ENCODE measurements at regions not wholly inside any gene's neighbourhood (a gene's known extent, or its start where the extent isn't known, plus 50 kb on each side); places are given as distances from the start of the nearest gene placed in this dataset.
"Not testable (repeated sequence)": the region's sequence is repeated elsewhere in the genome, so short reads cannot be mapped to it uniquely, and the experiment has no call there.

DNA sequence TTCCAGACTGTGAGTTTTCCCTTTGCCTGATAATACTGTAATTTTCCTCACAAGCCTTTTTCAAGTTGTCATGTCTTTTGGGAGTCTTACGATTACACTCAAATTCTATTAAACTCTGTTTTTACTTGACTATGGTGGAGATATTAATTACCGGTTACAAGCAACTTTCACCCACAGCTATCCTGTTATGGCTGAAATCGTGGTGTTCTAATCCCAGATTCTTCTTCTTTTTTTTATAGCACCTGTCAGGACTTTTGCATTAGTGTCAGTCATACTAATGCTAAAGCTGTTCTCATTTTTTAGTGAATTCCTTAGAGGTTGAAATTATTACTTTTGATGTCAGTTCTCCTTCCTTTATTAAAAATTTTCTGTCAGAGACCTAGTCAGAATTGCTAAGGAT lies 187.8 kb upstream of the CSNK1A1L start:
- no peak for DNase-seq

DNA sequence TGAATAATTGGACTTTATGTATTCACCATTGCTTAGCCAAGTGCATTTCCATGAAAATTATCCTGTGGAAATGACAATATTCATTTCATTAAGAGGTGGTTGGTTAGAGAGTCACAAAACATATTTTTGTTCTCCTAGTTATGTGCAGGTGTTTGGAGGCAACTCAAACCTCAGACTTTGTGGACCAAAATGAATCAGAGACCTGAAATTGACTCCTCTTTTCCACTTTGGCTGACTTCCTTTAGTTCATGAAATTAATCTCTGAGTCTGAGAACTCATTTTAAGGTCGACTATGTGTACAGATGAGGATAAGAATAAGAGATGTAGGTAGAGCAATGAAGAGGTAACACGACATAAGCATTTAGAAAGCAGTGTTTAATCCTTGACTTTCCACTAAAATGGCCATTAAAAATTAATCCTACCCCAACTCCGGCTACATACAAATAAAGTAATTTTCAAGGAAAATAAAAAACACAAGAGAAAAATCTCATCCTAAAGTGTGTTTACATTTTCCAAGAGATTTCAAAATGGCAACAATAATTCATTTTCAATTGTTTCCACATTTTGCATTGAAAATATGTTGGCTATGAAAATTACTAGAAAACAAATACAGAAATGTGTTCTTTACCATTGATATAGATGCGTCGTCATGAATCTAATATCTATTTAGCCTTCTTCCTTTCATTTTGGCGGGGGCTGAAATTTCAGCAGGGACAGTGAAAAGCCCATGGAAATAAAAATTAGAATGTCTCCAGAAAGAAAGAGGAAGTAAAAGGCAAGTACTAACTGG lies 185.4 kb upstream of the CSNK1A1L start:
- DNase-seq: no peak

DNA sequence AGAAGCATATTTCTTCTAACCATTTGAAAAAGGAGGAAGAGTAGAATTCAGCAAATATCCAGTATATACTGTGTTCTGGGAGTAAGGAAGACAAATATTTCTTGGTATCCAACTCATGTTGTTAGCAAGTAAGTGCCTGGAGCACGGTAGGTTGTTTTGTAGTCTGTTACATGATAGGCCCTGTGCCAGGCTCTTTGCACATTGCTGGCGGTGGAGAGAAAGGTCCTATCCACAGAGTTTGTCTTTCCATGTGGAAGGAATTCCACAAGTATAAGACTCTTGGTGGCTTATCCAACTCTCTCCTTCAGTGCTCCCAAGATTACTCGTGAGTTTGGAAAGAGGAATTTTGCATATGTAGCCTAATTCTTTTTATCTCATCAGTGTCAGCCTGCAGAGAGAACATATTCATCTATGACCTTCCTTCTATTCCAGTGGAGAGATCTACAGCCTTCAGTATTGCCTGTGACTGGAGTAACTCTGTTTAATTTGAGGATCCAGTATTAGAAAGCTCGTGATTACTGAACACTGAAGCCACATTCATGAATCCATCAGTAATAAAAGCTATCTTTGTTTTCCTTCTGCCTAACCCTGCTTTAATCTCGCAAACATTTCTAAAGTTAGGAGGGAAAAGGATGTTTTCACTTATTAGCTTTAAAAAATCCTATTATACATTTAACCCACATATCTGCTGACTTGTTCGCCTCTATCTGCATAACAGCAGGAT lies 183.9 kb upstream of the CSNK1A1L start:
- DNase-seq: no peak

DNA sequence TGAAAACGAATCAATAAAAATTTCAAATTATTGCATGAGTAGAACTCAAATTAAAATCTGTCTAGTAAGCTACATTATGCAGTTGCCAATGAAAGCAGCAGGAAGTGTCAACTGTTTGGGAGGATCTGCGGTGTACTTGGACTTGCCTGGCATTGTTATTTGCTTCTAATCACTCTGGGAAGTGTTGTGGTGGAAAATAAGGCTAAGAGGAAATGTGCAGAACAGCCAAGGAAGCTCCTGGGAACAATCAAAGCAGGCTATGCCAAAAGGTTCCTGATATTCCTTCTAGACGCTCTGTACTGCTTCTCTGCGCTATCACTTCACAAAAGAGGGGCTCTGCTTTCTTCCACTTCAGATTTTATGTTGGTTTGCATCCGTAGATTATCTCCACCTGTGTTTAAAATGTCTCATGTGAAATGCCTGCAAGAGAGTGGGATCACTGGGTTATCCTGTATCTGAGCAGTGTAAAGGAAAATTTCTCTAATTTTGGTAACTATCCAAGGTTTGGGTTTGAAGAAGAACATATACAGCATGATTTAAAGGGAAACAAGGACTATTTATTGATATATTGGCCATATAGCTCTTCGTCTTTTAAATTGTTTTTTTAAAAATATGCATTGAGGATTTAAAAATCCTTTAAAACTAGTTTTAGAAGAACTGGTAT lies 182.7 kb upstream of the CSNK1A1L start:
- peak; percentile 55 for DNase-seq

DNA sequence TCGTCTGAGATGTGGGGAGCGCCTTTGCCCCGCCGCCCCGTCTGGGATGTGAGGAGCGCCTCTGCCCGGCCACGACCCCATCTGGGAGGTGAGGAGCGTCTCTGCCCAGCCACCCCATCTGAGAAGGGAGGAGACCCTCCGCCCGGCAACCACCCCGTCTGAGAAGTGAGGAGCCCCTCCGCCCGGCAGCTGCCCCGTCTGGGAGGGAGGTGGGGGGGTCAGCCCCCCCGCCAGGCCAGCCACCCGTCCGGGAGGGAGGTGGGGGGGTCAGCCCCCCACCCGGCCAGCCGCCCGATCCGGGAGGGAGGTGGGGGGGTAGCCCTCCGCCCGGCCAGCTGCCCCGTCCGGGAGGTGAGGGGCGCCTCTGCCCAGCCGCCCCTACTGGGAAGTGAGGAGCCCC lies 174.8 kb upstream of the CSNK1A1L start:
- DNase-seq: not testable (repeated sequence)

DNA sequence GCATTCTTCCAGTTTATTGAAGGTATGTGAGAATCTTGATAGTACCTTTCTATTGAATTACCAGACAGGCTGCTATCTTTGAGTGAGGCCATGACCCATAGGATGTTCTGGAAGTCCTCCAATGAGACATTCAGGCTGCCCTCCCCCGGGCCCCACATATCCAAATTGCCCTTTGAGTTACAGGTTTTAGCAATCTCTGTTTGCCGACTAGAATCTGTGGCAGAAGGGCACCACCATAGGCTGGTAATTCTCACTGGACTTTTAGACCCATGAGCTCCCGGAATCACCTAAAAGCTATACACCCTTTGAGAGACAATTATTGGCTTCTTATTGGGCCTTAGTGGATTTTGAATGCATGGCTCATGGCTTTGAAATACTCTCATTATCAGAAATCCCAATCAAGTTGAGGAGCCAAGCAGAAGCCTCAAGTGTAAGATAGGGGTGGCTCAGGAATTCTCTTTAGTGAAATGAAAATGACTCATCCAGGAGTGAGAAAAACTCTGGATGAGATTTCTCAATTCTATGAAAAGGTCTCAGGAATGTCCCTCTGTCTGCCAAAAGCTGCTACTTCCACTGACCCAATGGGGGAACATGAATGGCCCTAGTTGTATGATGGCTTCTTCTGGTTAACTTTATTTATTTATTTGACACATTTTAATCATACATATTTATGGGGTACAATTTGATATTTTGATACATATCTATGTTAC lies 172.1 kb upstream of the CSNK1A1L start:
- DNase-seq: no peak

DNA sequence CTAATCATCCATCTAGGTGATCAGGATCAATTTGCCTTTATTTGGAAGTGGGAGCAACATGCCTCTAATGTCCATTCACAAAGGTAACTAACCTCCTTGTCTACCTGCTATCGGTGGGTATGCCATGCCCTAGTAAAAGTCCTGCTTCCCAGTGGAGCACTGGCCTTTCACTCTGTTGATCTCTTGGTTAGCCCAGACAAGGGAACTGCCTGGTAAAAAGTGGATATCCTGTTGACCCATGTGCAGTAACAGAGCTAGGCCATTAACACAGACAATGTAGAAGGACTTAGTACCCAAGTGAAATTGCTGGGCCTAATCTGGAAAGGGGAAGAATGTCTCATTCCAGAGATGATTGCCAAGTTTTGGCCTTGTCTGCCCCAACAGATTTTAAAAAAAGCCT lies 171.5 kb upstream of the CSNK1A1L start:
- no peak for DNase-seq

DNA sequence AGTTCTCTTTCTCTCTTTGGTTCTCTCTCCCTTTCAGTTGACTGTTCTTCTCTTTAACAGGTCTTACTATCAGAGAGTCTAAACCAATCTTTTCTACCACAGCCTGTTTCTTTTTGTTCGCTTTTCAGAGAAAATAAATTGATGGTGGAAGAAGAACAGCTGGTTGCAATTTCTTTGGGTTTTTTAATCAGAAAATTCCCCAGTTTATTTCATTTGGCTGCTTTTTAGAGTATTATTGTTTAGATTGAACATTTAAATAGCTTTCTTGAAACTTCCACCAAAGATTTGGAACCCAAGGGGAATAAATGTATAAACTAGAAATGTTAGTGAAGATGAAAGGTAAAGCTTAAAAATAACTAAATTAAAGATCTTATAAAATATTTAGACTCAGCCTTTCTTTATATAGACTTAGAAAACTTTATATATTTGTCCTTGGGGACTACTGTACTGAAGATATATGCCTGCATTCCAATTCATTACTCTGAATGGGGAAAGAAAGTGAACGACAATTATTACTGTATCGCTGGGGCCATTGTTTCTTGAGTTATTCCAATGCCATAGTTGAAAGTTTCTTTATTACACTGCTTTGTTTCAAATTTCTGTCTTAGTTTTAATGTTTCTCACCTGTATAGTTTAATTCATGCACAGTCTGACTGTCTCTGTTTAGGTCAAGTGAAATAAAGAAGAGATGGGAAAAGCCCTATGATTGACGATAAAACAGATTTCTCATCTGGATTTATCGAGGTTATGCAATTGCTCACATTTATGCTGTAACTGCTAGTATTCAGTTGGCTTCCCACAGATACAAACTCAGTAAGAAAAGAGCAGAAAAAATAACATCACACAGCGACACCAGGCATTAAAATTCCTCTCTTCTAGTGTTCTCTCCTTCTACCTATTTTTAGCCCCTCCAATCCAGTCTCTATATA lies 169.4 kb upstream of the CSNK1A1L start:
- peak; percentile 66 for DNase-seq

DNA sequence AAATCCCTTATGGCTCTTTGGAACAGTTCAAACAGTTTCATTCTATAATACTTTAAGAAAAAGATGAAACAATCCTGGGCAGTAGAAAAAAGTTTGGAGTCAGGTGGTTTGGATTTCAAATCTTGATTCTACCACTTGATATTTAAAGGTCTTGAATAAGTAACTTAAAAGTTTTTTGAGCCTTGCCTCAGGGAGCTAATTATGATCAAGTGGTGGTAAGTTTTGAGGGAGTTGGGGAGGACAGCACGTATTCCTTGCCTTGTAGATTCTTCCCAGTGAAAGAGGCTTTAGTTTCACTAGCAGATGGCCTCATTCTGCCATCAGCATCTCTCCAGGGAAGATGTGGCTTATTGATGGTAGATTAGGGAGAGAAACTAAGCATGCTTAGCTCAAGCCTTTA lies 168.4 kb upstream of the CSNK1A1L start:
- no peak for DNase-seq

DNA sequence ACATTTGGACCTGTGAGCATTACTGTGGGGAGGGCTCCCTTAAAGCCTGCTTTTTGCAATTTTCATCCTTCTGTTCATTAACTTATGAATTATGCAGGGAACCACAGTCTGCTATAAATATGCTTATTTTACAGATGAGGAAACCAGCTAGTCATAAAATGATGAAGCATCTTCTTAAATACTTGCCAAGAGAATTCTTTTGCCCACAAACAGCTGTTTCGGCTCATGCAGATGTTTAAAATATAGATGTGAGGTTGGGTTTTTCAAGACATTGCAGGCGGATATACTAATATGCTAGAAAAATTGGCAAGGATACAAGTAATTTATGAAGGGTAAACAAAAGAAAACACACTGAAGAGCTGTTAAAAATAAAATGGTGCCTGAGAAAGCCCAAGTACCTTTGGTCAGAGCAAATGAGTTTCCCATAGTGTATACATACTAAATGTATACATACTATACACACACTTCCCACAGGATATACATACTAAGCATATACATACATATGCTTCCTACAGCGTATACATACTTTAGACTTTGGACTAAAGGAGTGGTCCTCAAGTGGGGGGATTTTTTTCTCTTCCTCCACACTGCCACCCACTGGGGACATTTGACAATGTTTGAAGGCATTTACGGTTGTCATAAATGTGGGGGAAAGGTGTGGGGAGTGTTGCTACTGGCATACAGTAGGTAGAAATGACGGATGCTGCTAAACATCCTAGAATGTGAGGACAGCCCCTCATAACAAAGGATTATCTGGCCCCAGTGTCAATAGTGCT lies 164.9 kb upstream of the CSNK1A1L start:
- DNase-seq: no peak

DNA sequence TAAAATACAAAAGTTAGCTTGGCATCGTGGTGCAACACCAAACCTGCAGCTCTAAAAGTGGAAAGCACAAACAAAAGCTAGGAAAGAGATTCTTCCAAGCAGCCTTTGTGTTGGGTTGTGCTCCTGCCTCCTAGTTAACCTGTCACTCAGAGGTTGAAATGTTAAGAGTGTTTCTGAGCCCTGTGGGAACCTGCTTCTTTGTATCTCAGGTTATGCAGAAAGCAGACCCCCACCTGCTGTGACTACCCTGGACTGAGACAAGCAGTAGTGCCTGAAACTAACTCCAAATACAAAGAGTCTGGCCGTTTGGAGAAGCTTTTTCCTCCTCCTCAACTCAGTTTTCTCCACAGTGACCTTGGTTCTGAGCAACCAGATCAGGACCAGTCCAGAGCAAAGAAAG lies 158.4 kb upstream of the CSNK1A1L start:
- no peak for DNase-seq

DNA sequence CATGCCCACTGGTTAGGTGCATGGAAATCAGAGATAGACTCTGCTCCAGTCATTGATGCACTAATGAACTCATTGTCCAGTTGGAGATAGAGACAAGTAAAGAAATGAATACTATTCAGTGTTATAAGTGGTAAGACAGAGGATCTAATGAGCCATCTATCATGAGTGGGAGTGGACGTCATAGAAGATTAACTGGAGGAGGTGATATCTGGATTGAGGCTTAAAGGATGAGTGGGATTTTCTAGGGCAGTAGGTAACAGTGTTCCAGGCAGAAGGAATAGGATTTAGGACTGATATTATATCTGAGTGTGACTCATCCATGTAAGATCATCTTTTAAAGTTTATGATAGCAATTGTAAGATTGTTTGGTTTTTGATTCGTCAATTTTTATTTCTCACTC lies 152.2 kb upstream of the CSNK1A1L start:
- no peak for DNase-seq

DNA sequence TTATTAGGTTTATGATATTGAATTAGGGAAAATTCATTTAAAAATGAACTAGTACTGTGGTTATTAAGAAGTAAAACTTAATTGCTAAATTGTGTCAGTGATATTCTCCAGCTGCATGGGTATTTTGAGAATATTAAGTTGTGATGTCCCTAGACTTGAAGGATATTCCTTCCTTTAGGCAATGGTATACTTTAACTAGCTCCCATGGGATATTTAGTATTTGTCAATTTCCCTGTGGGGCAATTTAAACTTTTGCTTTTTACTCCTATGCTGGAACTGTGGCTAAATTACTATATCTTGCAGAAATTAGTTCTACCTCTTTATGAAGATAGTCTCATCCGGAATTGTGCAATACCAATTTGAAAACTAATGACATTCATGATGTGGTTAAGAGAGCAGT lies 151.6 kb upstream of the CSNK1A1L start:
- DNase-seq: no peak

DNA sequence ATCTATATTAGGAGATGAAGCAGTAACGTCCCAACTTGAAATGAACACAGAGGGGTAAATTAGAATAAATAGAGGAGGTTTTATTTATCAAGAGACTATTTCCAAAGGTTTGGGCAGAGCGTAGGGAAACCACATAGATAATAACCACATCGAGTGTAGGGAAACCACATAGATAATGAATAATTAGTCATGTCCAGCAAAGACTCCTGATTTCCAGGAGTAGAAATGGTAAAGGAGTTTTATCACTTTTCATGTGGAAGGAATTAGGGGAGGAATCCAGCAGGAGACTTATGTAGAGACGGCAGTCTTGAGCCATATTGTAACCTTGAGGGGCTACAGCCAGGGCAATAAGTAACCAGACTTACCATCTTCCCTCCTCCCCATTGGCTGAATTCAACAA lies 136.3 kb upstream of the CSNK1A1L start:
- DNase-seq: no peak

DNA sequence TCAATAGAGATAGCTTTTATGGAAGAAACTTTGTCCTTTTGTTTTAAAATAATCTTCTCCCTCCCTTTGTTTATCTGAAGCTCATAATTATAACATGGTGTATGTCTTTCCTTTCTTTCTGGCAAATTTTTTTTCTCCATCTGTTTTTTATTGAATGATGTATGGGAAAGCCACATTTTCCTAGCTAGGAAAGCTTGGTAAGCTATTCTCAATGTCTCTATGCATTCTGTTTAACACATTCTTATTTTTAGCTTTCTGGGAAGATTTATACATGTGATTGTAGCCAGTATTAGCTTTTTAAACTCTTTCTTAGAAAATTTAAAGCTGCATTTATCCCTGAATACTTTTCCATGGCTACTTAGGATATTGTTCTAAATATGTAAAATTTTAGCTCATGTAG lies 124.9 kb upstream of the CSNK1A1L start:
- peak; percentile 43 for DNase-seq

DNA sequence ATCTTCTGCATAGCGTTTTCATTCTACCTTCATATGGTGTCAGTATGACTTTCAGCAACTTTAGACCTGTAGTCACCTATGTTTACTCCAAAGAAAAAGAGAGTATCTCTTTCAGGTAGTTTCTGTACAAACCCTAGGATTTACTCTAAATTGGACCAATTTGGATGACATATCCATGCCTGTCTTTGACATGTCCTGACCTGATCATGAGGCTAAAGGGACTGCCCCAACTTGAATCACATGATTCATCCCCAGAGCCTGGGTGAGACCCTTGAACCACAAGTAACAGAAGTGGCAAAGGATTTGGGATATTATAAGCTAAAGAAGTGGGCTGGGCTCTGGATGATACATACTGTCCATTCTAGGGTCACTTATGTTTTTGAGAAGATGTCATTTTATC lies 124.5 kb upstream of the CSNK1A1L start:
- no peak for DNase-seq

DNA sequence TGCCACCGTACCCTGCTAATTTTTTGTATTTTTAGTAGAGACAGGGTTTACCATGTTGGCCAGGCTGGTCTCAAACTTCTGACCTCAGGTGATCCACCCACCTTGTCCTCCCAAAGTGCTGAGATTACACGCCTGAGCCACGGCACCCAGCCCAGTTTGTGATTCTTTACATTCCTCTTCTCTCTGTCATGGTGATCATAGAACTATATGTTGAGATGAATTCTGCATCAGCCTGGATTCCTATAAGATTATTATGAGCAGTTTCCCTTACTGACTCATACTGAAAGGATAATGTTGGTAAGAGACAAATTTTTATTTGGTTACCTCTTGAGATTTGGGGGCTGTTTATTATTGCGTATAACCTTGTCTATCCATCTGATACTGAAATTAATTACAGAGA lies 121.5 kb upstream of the CSNK1A1L start:
- no peak for DNase-seq

DNA sequence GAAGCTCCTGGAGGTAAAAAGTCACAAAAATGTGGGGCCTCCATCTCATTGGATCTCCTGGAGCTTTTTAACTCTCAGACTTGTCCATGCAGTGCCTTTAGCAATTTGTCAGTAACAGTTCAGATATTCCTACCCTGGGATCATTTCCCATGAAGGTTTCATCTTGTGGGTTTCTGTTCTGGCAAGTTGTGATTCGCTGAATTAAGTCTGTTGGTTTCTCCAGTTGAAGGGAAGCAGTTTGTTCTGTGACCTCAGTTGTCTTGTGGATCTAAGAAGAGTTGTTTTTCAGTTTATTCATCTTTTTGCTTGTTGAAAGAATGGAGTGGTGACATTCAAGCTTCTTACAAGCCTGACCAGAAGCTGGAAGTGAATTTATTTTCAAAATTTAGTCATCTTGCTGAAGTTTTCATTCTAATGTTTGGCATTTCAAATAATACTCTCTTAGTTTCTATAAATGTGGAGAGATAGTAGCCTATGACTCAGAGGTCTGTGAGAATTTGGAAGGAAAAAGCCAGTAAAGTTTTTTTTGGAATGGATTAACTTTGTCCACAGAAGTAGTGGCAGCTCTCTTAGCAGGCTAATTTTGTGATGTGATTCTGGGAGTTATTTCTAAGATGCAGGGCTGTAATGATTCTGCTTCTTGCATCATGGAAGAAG lies 120.1 kb upstream of the CSNK1A1L start:
- DNase-seq: no peak

DNA sequence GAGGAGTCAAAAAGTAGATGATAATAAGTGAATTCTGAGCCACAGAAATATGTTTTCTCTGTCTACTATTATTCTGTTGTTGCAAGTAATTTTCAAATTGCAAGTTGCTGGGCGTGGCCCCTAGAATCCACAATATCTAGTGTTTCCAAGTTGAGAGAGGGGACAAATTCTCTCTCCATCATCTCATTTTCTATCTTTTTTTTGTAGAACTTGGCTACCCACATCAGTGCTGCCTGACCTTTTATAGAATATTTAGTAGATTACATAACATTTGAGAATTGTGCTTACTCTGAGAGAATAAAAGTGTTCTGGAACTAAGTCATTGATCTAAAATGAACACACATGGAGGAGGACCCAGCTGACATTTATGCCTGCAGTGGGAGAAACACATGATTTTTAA lies 110.9 kb upstream of the CSNK1A1L start:
- peak; percentile 31 for DNase-seq

DNA sequence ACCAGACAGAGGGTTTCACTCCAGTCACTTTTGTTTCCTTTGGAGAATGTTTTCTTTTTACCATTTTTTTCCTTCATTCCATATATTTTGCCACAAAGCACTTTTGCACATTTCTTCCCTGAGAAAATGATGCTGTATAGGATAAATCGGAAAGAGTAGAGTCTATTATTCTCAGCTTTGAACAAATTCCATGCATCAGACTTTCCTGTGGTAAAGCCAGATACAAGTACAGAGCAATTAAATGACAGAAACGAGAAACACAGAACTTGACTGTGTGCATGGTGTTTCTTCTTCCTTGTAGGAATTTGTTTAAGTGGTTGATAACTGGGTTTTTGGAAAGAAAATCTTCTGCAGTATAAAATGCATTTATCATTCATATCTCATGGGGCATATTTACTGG lies 107.4 kb upstream of the CSNK1A1L start:
- DNase-seq: peak; percentile 72
